ENCODE measurements at regions not wholly inside any gene's neighbourhood (a gene's known extent, or its start where the extent isn't known, plus 50 kb on each side); places are given as distances from the start of the nearest gene placed in this dataset.

DNA sequence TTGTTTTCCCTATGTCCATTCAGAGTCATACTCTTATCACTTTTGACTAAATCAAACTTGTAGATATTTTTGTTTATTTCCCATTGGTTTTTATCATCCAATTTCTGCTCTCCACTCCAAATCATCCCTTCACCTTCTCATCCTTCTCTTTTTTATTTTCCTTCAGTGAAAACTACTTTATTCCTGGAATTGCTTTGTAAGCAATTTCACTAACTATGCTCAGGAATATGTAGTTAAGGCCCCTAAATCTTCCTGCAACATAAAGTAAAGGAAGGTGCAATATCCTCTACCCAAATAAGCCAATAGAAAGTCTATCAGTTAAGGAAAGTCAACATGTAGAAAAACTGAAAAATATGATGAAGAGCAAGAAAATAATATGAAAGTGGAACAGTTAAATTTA is 308.4 kb downstream of the SEC23A start:
- TF ChIP-seq, protein P1, sequence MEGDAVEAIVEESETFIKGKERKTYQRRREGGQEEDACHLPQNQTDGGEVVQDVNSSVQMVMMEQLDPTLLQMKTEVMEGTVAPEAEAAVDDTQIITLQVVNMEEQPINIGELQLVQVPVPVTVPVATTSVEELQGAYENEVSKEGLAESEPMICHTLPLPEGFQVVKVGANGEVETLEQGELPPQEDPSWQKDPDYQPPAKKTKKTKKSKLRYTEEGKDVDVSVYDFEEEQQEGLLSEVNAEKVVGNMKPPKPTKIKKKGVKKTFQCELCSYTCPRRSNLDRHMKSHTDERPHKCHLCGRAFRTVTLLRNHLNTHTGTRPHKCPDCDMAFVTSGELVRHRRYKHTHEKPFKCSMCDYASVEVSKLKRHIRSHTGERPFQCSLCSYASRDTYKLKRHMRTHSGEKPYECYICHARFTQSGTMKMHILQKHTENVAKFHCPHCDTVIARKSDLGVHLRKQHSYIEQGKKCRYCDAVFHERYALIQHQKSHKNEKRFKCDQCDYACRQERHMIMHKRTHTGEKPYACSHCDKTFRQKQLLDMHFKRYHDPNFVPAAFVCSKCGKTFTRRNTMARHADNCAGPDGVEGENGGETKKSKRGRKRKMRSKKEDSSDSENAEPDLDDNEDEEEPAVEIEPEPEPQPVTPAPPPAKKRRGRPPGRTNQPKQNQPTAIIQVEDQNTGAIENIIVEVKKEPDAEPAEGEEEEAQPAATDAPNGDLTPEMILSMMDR (IDR thresholded peaks at IDR 0.05; ENCODE audit: low read depth, low read length): no peak
- no peak overlapping the region for H3K4me3 ChIP-seq (ENCODE audit: low read depth, low read length)

DNA sequence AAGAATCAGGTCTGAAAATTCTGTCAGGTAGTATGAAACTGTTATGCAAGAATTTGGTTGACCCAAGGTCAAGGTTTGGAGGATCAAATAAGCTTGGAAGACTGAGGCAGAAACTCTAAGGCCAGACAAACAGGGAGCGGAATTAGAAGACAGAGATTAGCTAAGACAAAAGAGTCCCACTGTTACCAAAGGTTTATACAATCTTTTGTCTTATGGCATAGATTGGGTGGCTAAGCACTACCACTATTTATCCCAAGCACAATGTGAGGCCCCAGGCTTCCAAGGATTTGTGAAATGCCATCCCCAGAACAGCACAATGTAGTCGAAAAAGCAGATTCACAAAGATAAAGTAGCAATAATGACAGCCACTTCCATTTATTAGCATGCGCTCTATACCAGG is 311.2 kb downstream of the SEC23A start:
- TF ChIP-seq, protein P1 (IDR thresholded peaks at IDR 0.05; ENCODE audit: low read depth, low read length): no peak
- H3K4me3 ChIP-seq (ENCODE audit: low read depth, low read length): no peak overlapping the region

DNA sequence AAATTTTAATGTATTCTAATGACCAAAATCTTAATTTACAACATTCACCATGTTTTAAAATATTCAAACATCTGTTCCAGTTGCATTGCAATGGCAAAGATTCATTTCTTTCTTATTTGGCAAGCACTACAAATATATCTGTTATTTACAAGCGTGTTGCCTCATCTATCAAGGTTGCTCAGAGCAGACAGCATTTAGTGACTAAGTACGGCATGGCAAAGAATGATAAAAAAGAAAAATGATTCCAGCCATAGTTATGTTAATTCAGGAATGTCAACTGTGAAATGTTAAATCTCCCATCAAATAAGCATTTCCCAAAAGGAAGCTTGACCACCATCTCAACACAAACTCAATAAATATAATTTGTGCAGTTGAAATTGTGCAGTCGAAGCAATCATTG is 312.1 kb downstream of the SEC23A start:
- H3K4me3 ChIP-seq (ENCODE audit: low read depth, low read length): no peak overlapping the region
- TF ChIP-seq, protein P1 (IDR thresholded peaks at IDR 0.05; ENCODE audit: low read depth, low read length): no peak

DNA sequence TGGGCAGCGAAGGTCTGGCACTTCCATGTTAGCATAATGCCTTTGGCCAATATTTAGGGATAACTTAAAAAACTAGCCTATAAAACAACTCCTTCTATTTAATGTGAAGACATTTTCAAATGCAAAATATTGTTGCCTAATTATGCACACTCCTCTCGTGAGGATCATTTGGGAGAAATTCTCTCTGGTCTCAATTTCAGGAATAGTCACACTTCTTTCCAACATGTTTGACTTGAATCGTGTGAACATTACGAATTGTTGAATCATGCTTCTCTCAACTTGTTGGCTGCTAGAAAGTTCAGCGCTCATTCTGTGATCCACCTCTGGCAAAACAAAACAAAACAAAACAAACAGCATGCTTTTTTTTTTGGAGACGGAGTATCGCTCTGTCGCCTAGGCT is 313.2 kb downstream of the SEC23A start:
- TF ChIP-seq, protein P1 (IDR thresholded peaks at IDR 0.05; ENCODE audit: low read depth, low read length): no peak
- no peak overlapping the region for H3K4me3 ChIP-seq (ENCODE audit: low read depth, low read length)

DNA sequence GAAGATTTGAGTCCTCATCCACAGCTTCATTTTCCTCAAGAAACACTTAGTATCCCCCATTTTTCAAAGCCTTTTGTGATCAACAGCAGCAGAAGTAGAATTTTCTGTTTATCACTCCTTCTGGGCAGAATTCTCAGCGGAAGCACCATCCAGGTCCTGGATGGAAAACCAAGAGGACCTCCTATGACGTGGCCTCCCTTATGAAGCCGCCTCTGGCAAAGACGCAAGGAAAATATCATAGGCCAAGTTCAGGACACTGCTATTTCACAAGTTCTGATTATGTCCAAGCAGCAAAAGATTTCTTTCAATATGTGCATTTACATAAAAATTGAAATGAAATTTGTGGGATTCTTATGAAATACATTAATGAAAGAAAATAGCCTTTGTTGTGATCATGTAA is 315.0 kb downstream of the SEC23A start:
- no peak overlapping the region for H3K4me3 ChIP-seq (ENCODE audit: low read depth, low read length)
- TF ChIP-seq, protein P1 (IDR thresholded peaks at IDR 0.05; ENCODE audit: low read depth, low read length): no peak

DNA sequence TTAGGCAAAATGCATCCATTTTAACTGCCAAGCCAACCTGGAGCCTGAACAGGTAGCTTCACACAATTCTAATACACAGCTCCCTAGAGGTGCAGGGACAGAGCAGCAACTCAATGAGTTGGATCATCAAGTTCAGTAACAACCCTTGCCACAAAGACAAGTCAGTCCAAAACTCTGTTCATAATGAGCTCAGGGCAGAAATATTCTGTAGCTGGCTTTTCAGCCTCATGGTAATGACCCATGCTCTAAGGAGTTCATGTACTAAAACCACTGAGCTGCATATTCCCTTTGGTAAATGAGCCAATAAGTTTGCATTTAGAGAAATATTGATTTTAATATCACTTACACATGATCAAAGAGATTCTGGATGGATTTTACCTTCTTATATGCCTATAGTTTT is 316.1 kb downstream of the SEC23A start:
- TF ChIP-seq, protein P1 (IDR thresholded peaks at IDR 0.05; ENCODE audit: low read depth, low read length): no peak
- no peak overlapping the region for H3K4me3 ChIP-seq (ENCODE audit: low read depth, low read length)

DNA sequence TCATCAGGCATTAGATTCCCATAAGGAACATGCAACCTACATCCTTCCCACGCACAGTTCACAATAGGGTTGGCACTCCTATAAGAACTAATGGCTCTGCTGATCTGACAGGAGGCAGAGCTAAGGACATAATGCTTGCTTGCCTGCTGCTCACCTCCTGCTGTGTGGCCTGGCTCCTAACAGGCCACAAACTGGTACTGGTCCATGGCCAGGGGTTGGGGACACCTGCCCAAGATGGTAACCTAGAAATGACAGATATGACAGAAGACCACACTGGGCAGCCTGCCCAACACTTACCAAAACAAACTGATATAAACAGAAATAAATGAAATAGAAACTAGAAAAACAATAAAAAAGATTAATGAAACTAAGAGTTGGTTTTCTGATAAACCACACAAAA is 325.6 kb downstream of the SEC23A start:
- no peak overlapping the region for H3K4me3 ChIP-seq (ENCODE audit: low read depth, low read length)
- TF ChIP-seq, protein P1 (IDR thresholded peaks at IDR 0.05; ENCODE audit: low read depth, low read length): no peak

Measured in WI38 (cell line).